ENCODE measurements at regions not wholly inside any gene's neighbourhood (a gene's known extent, or its start where the extent isn't known, plus 50 kb on each side); places are given as distances from the start of the nearest gene placed in this dataset.

GRCh38 chr1:97980530-97980929 lies 59.7 kb upstream of the DPYD start:
- DNase-seq (ENCODE audit: low read depth in 1 of 2, low spot score in 1 of 2): no peak
- in situ Hi-C loops (cut with HindIII; ENCODE audit: low pct_unique_long_range_greater_than_20kb, low sequenced_read_pairs): no loop called here
- TF ChIP-seq JUND (IDR thresholded peaks at IDR 0.05; ENCODE audit: low read depth): no peak

- no peak for DNase-seq (ENCODE audit: low read depth in 1 of 2, low spot score in 1 of 2)
- in situ Hi-C loops (cut with HindIII; ENCODE audit: low pct_unique_long_range_greater_than_20kb, low sequenced_read_pairs): no loop called here
- no peak for TF ChIP-seq JUND (IDR thresholded peaks at IDR 0.05; ENCODE audit: low read depth)
Measured at GRCh38 chr1:97976801-97977200, 56.0 kb upstream of the DPYD start.

All from T47D (cell line).